Smooth muscle cell (in vitro differentiated cells): ENCODE measurements at regions not wholly inside any gene's neighbourhood (a gene's known extent, or its start where the extent isn't known, plus 50 kb on each side); places are given as distances from the start of the nearest gene placed in this dataset.

Source experiments
- DNase-seq: peaks from one replicate; lab custom pipeline; 2025; ENCODE audit not compliant: unreplicated experiment; lab: John Stamatoyannopoulos, UW
- H2AFZ ChIP-seq: fragments of 200-600 bp; sonication (generic); 2 replicates; pipeline ENCODE4 v1.6.0; 2016; ENCODE audit warnings: antibody characterized with exemption, low read depth, mild to moderate bottlenecking
- H3F3A ChIP-seq: fragments of 200-600 bp; sonication (generic); 2 replicates; pipeline ENCODE4 v1.6.0; 2017; ENCODE audit warnings: antibody characterized with exemption, low read depth
- H3K27ac ChIP-seq: fragments of 200-600 bp; sonication (generic); 2 replicates; pipeline ENCODE4 v1.5.1; 2016; ENCODE audit warnings: low read depth, mild to moderate bottlenecking
- H3K27me3 ChIP-seq: fragments of 200-600 bp; sonication (generic); 2 replicates; pipeline ENCODE4 v1.6.1; 2016; ENCODE audit warnings: low read depth, mild to moderate bottlenecking
- H3K36me3 ChIP-seq: fragments of 200-600 bp; sonication (generic); 2 replicates; pipeline ENCODE4 v1.5.1; 2016; ENCODE audit warnings: low read depth
- H3K4me1 ChIP-seq: fragments of 200-600 bp; sonication (generic); 2 replicates; pipeline ENCODE4 v1.5.1; 2016; ENCODE audit warnings: low read depth
- H3K4me2 ChIP-seq: fragments of 200-600 bp; sonication (generic); 2 replicates; pipeline ENCODE4 v1.6.0; 2016; ENCODE audit warnings: mild to moderate bottlenecking
- H3K4me3 ChIP-seq: fragments of 200-600 bp; sonication (generic); 2 replicates; pipeline ENCODE4 v1.5.1; 2016; ENCODE audit warnings: mild to moderate bottlenecking
- H3K79me2 ChIP-seq: fragments of 200-600 bp; sonication (generic); 2 replicates; pipeline ENCODE4 v1.6.0; 2016; ENCODE audit warnings: low read depth, mild to moderate bottlenecking
- H3K9ac ChIP-seq: fragments of 200-600 bp; sonication (generic); 2 replicates; pipeline ENCODE4 v1.6.0; 2016; ENCODE audit warnings: low read depth
- H3K9me3 ChIP-seq: fragments of 200-600 bp; sonication (generic); replicated peaks from 2 replicates; pipeline ENCODE4 v1.5.1; 2016; ENCODE audit warnings: low read depth
- H4K20me1 ChIP-seq: fragments of 200-600 bp; sonication (generic); 2 replicates; pipeline ENCODE4 v1.6.0; 2016; ENCODE audit warnings: low read depth
- CTCF ChIP-seq: fragments of 200-600 bp; sonication (generic); IDR thresholded peaks from 2 replicates; pipeline ENCODE4 v1.5.1; 2017; ENCODE audit warnings: borderline replicate concordance, mild to moderate bottlenecking, antibody characterized with exemption; ENCODE audit not compliant: insufficient read depth, poor library complexity, severe bottlenecking
- WGBS: methylation state at CpG from one replicate; pipeline ENCODE4 v1.1.7; 2016; ENCODE audit warnings: low lambda C conversion rate; 5-methylcytosine and 5-hydroxymethylcytosine counted together

- H3K27me3 ChIP-seq, result no peaks in the 10 kb centered on the region
- H3K9ac ChIP-seq, result no peak overlapping the region
- no peaks in the 10 kb centered on the region for H3K36me3 ChIP-seq
- H3K4me1 ChIP-seq, result no peaks in the 10 kb centered on the region
- TF ChIP-seq CTCF, result no peak
- H3F3A ChIP-seq, result no peaks in the 10 kb centered on the region
- no peak overlapping the region for H3K27ac ChIP-seq
- H2AFZ ChIP-seq, result no peak overlapping the region
- no peaks in the 10 kb centered on the region for H3K9me3 ChIP-seq
- H3K4me3 ChIP-seq, result no peak overlapping the region
- H3K79me2 ChIP-seq, result no peaks in the 10 kb centered on the region
- H4K20me1 ChIP-seq, result no peaks in the 10 kb centered on the region
- no peak overlapping the region for H3K4me2 ChIP-seq
- 85% methylated on average over 5 of the region's 5 CpGs for WGBS
- DNase-seq, result no peak
Measured at GRCh38 chr11:41666951-41667653, 207.7 kb upstream of the LRRC4C start.

- Histone ChIP-seq H3F3A (no peaks in the 10 kb centered on the region), H3K36me3 (no peaks in the 10 kb centered on the region), H3K27me3 (no peaks in the 10 kb centered on the region), H3K9ac (no peak overlapping the region), H3K27ac (no peak overlapping the region), H4K20me1 (no peaks in the 10 kb centered on the region), H3K4me1 (no peaks in the 10 kb centered on the region), H3K4me2 (no peak overlapping the region), H2AFZ (no peak overlapping the region), H3K4me3 (no peak overlapping the region), H3K9me3 (no peaks in the 10 kb centered on the region), H3K79me2 (no peaks in the 10 kb centered on the region)
- no peak for TF ChIP-seq CTCF
- DNase-seq, result no peak
- 100% methylated on average over 1 of the region's 1 CpG for WGBS
Measured at GRCh38 chr11:41675205-41675604, 215.8 kb upstream of the LRRC4C start.

- no peaks in the 10 kb centered on the region for H3F3A ChIP-seq
- no peak overlapping the region for H3K9ac ChIP-seq
- H3K4me3 ChIP-seq, result no peak overlapping the region
- WGBS, result 78% methylated on average over 3 of the region's 3 CpGs
- H4K20me1 ChIP-seq, result no peaks in the 10 kb centered on the region
- H3K79me2 ChIP-seq, result no peaks in the 10 kb centered on the region
- no peaks in the 10 kb centered on the region for H3K9me3 ChIP-seq
- H3K36me3 ChIP-seq, result no peaks in the 10 kb centered on the region
- no peaks in the 10 kb centered on the region for H3K4me1 ChIP-seq
- H3K27me3 ChIP-seq, result no peaks in the 10 kb centered on the region
- H3K4me2 ChIP-seq, result no peak overlapping the region
- no peak for DNase-seq
- no peak for TF ChIP-seq CTCF
- no peak overlapping the region for H2AFZ ChIP-seq
- H3K27ac ChIP-seq, result no peak overlapping the region
Measured at GRCh38 chr11:41713030-41713429, 253.6 kb upstream of the LRRC4C start.

- H3K9me3 ChIP-seq, result no peaks in the 10 kb centered on the region
- no peaks in the 10 kb centered on the region for H3K4me1 ChIP-seq
- TF ChIP-seq CTCF, result no peak
- H3K9ac ChIP-seq, result no peak overlapping the region
- DNase-seq, result no peak
- 68% methylated on average over 2 of the region's 2 CpGs for WGBS
- no peaks in the 10 kb centered on the region for H3F3A ChIP-seq
- no peaks in the 10 kb centered on the region for H3K79me2 ChIP-seq
- H3K27ac ChIP-seq, result no peak overlapping the region
- no peak overlapping the region for H2AFZ ChIP-seq
- no peaks in the 10 kb centered on the region for H3K27me3 ChIP-seq
- H3K36me3 ChIP-seq, result no peaks in the 10 kb centered on the region
- no peak overlapping the region for H3K4me3 ChIP-seq
- H4K20me1 ChIP-seq, result no peaks in the 10 kb centered on the region
- H3K4me2 ChIP-seq, result no peak overlapping the region
Measured at GRCh38 chr11:41714101-41714500, 254.6 kb upstream of the LRRC4C start.
